MCF 10A (cell line): ENCODE measurements at regions not wholly inside any gene's neighbourhood (a gene's known extent, or its start where the extent isn't known, plus 50 kb on each side); places are given as distances from the start of the nearest gene placed in this dataset.

ENCODE experiments used
- BruUV-seq: library from RNA; stranded (reverse); fragments of 400-500 nt; replicated peaks from 2 replicates; lab custom pipeline; 2021; lab: Mats Ljungman, UMichigan
- CTCF ChIA-PET: fragments of 300-600 bp; sonication (Branson Sonifier 250); formaldehyde crosslinking; extraction: SDS; loops from one replicate; lab custom pipeline; 2021; ENCODE audit warnings: antibody characterized with exemption, inconsistent platforms; lab: Yijun Ruan, JAX
- POLR2A ChIA-PET: fragments of 300-600, 350-650 bp; sonication (Branson Sonifier 250); formaldehyde crosslinking; extraction: SDS; loops from one replicate; lab custom pipeline; 2020; ENCODE audit warnings: antibody characterized with exemption, inconsistent platforms; lab: Yijun Ruan, JAX
- DNase-seq: peaks from one replicate; pipeline ENCODE4 v3.0.0-alpha.2; 2018; ENCODE audit not compliant: unreplicated experiment
- H3K27ac Mint-ChIP-seq: one replicate; pipeline ENCODE4 v1.8.0; 2022; ENCODE audit warnings: mild to moderate bottlenecking, low read depth, mixed read lengths; ENCODE audit not compliant: unreplicated experiment
- H3K27me3 Mint-ChIP-seq: one replicate; pipeline ENCODE4 v1.8.0; 2022; ENCODE audit warnings: mixed read lengths; ENCODE audit not compliant: insufficient read depth, unreplicated experiment
- H3K36me3 Mint-ChIP-seq: one replicate; pipeline ENCODE4 v1.8.0; 2022; ENCODE audit warnings: mild to moderate bottlenecking, moderate library complexity, mixed read lengths; ENCODE audit not compliant: insufficient read depth, unreplicated experiment
- H3K4me1 Mint-ChIP-seq: one replicate; pipeline ENCODE4 v1.8.0; 2022; ENCODE audit warnings: mixed read lengths; ENCODE audit not compliant: insufficient read depth, unreplicated experiment
- H3K4me3 Mint-ChIP-seq: one replicate; pipeline ENCODE4 v1.8.0; 2022; ENCODE audit warnings: mild to moderate bottlenecking, moderate library complexity, mixed read lengths; ENCODE audit not compliant: unreplicated experiment
- H3K9me3 Mint-ChIP-seq: one replicate; pipeline ENCODE4 v1.8.0; 2022; ENCODE audit warnings: mixed read lengths; ENCODE audit not compliant: unreplicated experiment
- intact Hi-C: fragments of 100-400 bp; cut with micrococcal nuclease; formaldehyde crosslinking; loops from 2 replicates; pipeline ENCODE4 v1.14.1; 2022
- TF ChIP-seq, protein P1 (sequence below): fragments of 200-600 bp; IDR thresholded peaks from one replicate; pipeline ENCODE4 v1.8.0; 2022; ENCODE audit warnings: antibody characterized with exemption, mild to moderate bottlenecking; ENCODE audit not compliant: unreplicated experiment

DNA sequence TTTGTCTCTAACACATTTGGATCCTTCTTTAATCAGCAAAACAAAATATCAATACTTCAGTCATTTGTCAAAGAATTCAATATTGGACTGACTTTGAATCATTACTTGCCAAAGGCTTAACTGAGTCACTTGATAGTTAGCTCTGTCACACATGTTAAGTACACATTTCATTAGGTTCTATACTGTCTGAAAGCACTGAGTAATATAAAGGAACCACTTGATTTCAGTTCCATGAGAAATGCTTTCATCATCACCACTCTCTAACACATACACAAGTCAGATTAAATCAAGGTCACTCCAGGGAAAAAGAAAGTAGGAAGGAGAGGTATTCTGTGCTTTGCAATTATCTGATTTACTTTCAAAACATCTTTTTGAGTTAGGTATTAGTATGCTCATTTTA is 1233.1 kb downstream of the C4orf33 start:
- H3K9me3 Mint-ChIP-seq = no peaks in the 10 kb centered on the region
- H3K27me3 Mint-ChIP-seq = no peaks in the 10 kb centered on the region
- no peak overlapping the region for H3K27ac Mint-ChIP-seq
- H3K36me3 Mint-ChIP-seq = no peaks in the 10 kb centered on the region
- CTCF ChIA-PET = interaction anchor here (0.7 kb wide), 1 partner anchor 29 kb away, joined by 4 read pairs; no protein-coding TSS in a partner anchor
- intact Hi-C loops = no loop called here
- no peak overlapping the region for H3K4me3 Mint-ChIP-seq
- DNase-seq = no peak
- peaks cover 6% of the 10 kb centered on the region for H3K4me1 Mint-ChIP-seq
- TF ChIP-seq, protein P1, sequence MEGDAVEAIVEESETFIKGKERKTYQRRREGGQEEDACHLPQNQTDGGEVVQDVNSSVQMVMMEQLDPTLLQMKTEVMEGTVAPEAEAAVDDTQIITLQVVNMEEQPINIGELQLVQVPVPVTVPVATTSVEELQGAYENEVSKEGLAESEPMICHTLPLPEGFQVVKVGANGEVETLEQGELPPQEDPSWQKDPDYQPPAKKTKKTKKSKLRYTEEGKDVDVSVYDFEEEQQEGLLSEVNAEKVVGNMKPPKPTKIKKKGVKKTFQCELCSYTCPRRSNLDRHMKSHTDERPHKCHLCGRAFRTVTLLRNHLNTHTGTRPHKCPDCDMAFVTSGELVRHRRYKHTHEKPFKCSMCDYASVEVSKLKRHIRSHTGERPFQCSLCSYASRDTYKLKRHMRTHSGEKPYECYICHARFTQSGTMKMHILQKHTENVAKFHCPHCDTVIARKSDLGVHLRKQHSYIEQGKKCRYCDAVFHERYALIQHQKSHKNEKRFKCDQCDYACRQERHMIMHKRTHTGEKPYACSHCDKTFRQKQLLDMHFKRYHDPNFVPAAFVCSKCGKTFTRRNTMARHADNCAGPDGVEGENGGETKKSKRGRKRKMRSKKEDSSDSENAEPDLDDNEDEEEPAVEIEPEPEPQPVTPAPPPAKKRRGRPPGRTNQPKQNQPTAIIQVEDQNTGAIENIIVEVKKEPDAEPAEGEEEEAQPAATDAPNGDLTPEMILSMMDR = no peak
- no TSS peak for BruUV-seq
- POLR2A ChIA-PET = no interaction called here

DNA sequence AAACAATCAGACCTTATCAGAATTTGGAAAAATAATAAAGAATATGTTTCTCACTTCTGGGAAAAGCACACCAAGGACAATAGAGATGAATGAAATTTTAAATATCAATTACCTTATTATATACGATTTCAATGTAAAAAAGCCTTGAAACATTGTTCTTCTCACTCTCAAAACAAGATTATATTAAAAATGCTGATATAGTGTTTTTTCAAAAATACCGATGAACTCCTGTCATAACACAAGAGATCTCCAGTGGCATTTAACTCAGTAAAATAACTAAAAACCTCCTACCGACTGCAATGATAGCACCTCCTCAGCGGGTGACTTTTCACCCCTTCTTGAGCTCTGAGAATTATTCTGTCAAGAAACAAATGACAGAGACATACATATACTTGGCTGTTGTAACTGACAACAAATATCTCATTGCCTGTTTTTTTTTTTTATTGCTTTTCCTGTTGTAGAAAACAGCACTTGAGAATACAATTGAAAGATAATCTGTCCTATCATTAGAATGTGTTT is 1237.3 kb downstream of the C4orf33 start:
- intact Hi-C loops = no loop called here
- Mint-ChIP-seq H3K27ac (no peak overlapping the region), H3K36me3 (no peaks in the 10 kb centered on the region), H3K4me3 (no peak overlapping the region), H3K27me3 (no peaks in the 10 kb centered on the region), H3K4me1 (peaks cover 6% of the 10 kb centered on the region), H3K9me3 (no peaks in the 10 kb centered on the region)
- no peak for DNase-seq
- TF ChIP-seq, protein P1 = no peak
- BruUV-seq = no TSS peak
- POLR2A ChIA-PET = no interaction called here
- CTCF ChIA-PET = interaction anchor here (0.6 kb wide), 1 partner anchor 811 kb away, joined by 4 read pairs; no protein-coding TSS in a partner anchor

DNA sequence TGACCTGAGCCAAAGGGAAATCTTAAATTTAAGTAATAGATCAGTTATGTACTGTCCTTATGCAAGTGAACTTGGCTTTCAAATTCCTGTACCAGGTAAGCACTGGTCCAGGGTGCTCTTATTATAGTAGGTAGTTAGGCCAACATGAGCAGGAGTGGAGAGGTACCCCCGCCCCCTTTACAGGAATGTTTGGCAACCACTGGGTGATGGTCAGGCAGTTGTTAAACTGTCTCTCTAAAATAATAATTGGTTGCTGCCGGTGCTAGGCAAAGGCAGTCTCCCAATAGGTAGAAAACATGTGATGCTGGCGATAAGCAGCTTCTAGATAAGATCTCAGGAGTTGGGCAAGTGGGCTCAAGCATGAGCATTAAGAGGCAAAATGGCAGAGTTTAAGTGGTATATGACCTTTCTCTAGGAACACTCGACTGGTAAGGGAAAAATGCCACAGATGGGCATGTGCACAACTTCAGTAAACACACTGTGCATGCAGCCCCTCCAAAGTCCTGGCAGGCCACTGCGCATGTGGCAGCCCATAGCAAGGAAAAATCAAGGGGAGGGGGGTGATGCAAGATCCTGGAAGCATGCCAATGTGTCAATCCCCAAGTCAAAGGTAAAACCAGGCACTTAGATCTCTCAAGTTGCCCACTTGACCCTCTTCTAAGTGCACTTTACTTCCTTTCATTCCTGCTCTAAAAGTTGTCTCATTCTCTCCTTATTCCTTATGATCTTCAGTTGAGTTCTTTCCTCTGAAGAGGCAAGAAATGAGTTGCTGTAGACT is 1239.7 kb downstream of the C4orf33 start:
- intact Hi-C loops = loop anchor here (5.0 kb wide), 1 partner anchor 408 kb away; no protein-coding TSS in a partner anchor
- H3K4me3 Mint-ChIP-seq = no peak overlapping the region
- no peaks in the 10 kb centered on the region for H3K4me1 Mint-ChIP-seq
- DNase-seq = no peak
- no peaks in the 10 kb centered on the region for H3K27me3 Mint-ChIP-seq
- H3K9me3 Mint-ChIP-seq = no peaks in the 10 kb centered on the region
- H3K36me3 Mint-ChIP-seq = no peaks in the 10 kb centered on the region
- no peak overlapping the region for H3K27ac Mint-ChIP-seq
- TF ChIP-seq, protein P1 = no peak
- POLR2A ChIA-PET = no interaction called here
- CTCF ChIA-PET = interaction anchor here (0.7 to 2.7 kb wide), 11 partner anchors 10 to 730 kb away, joined by 3 to 29 read pairs (median 3); no protein-coding TSS in a partner anchor
- no TSS peak for BruUV-seq

DNA sequence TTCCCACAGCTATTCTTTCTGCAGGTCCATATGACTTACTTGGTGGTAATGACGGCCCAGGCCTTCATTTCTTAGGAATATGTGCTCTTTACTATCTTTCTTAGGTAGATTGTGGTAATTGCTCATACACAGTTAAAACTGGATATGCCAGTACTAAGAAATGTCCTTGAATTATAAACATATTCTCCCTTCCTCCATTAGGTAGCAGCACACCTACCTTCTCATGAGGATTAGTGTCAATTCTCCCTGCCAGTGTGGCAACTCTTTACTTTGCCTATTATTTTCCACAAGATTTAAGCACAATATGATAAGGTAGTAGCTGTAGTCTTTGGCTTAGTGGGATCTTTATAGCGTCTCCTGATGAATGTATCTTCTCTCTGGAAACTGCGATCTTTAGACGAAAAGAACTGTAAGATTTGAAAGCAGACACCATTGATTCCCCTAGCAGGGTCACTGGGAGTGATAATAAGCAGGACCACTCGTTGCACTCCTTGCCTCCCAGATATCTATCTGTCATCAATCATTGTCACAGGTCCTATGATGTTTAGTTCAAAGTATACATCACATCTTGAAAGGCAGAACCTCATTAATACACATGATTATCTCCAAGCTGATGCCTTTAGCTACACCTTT is 1240.7 kb downstream of the C4orf33 start:
- ChIA-PET POLR2A (no interaction called here), CTCF (interaction anchor here (0.5 to 2.7 kb wide), 22 partner anchors 9 to 756 kb away, joined by 3 to 29 read pairs (median 3); no protein-coding TSS in a partner anchor)
- intact Hi-C loops = loop anchor here (5.0 kb wide), 1 partner anchor 409 kb away; no protein-coding TSS in a partner anchor
- no peaks in the 10 kb centered on the region for H3K36me3 Mint-ChIP-seq
- H3K4me3 Mint-ChIP-seq = no peak overlapping the region
- H3K27me3 Mint-ChIP-seq = no peaks in the 10 kb centered on the region
- DNase-seq = peak; percentile 58
- BruUV-seq = no TSS peak
- TF ChIP-seq, protein P1 = peak; percentile 34
- no peaks in the 10 kb centered on the region for H3K9me3 Mint-ChIP-seq
- no peaks in the 10 kb centered on the region for H3K4me1 Mint-ChIP-seq
- H3K27ac Mint-ChIP-seq = no peak overlapping the region
